HCT116 (cell line): ENCODE measurements at regions not wholly inside any gene's neighbourhood (a gene's known extent, or its start where the extent isn't known, plus 50 kb on each side); places are given as distances from the start of the nearest gene placed in this dataset.

Experiments used
- EZH2 ChIP-seq: fragments of 200-600 bp; sonication (generic); IDR thresholded peaks from 2 replicates; pipeline ENCODE4 v1.6.1; 2017; ENCODE audit warnings: antibody characterized with exemption, mixed run types
- JUND ChIP-seq: IDR thresholded peaks from 2 replicates; pipeline ENCODE4 v1.6.1; 2012
- POLR2A ChIP-seq: IDR thresholded peaks from 2 replicates; pipeline ENCODE4 v1.7.0; 2011; ENCODE audit warnings: borderline replicate concordance; ENCODE audit not compliant: insufficient read depth, insufficient read length; ENCODE audit errors: extremely low read depth
- SRF ChIP-seq: IDR thresholded peaks from 2 replicates; pipeline ENCODE4 v1.6.1; 2012; ENCODE audit warnings: low read depth
- YY1 ChIP-seq: IDR thresholded peaks from 2 replicates; pipeline ENCODE4 v1.6.1; 2011; ENCODE audit warnings: low read length, low read depth, moderate library complexity, mild to moderate bottlenecking; ENCODE audit not compliant: insufficient replicate concordance; ENCODE audit errors: extremely low read depth
- TF ChIP-seq, protein P1 (sequence below), 3 experiments: fragments of 200-600 bp in 1 of 3; sonication (generic) in 1 of 3; IDR thresholded peaks in 2 of 3; conservative IDR thresholded peaks in 1 of 3; 2 replicates each; pipeline ENCODE4 v1.5.1; 2012 to 2017; ENCODE audit warnings: low read depth in 2 of 3, low read length in 2 of 3, antibody characterized with exemption in 1 of 3, borderline replicate concordance in 1 of 3, control low read depth in 1 of 3, mild to moderate bottlenecking in 1 of 3, mixed read lengths in 1 of 3, mixed run types in 1 of 3, moderate library complexity in 1 of 3; ENCODE audit not compliant: insufficient read depth in 1 of 3

- TF ChIP-seq POLR2A (no peak), EZH2 (no peak), YY1 (no peak), SRF (no peak), JUND (no peak)
- TF ChIP-seq, protein P1, sequence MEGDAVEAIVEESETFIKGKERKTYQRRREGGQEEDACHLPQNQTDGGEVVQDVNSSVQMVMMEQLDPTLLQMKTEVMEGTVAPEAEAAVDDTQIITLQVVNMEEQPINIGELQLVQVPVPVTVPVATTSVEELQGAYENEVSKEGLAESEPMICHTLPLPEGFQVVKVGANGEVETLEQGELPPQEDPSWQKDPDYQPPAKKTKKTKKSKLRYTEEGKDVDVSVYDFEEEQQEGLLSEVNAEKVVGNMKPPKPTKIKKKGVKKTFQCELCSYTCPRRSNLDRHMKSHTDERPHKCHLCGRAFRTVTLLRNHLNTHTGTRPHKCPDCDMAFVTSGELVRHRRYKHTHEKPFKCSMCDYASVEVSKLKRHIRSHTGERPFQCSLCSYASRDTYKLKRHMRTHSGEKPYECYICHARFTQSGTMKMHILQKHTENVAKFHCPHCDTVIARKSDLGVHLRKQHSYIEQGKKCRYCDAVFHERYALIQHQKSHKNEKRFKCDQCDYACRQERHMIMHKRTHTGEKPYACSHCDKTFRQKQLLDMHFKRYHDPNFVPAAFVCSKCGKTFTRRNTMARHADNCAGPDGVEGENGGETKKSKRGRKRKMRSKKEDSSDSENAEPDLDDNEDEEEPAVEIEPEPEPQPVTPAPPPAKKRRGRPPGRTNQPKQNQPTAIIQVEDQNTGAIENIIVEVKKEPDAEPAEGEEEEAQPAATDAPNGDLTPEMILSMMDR (IDR thresholded peaks at IDR 0.05 in 2 of 3, conservative IDR thresholded peaks at IDR 0.05 in 1 of 3; ENCODE audit: borderline replicate concordance in 1 of 3, insufficient read depth in 1 of 3, low read depth in 2 of 3, low read length in 2 of 3), result no peak
Measured at GRCh38 chrX:113973706-113974105, 610.2 kb upstream of the HTR2C start.
